DMS53 treated with DMSO at 0.1 percent for 48 hours (cell line): ENCODE measurements at regions not wholly inside any gene's neighbourhood (a gene's known extent, or its start where the extent isn't known, plus 50 kb on each side); places are given as distances from the start of the nearest gene placed in this dataset.

Experiments used
- DNase-seq: peaks from one replicate; lab custom pipeline; 2025; ENCODE audit not compliant: unreplicated experiment; lab: John Stamatoyannopoulos, UW

GRCh38 chr9:7988644-7989280 is 189.2 kb upstream of the DMAC1 start:
- DNase-seq: no peak

- no peak for DNase-seq
Observed at GRCh38 chr9:7984692-7985091, 185.1 kb upstream of the DMAC1 start.

DNA sequence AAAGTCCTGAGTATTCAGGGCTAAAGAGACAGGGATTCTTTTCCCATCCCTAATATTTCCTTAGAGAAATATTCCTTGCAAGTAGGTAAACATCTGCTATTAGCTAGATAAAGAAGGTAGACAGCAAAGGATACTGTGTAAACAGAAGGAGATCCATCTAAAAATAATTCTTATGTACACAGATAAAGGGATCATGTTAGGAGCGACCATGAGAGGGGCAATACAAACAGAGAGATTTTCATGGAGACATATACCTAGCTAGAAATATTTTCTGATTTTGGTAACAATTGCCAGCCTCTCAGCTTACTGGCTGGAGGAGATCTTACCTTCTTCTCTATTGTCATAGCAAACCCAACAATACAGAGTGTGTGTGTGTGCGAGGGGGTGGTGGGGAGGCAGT is 184.6 kb upstream of the DMAC1 start:
- peak; percentile 12 for DNase-seq

- DNase-seq: no peak
Observed at GRCh38 chr9:7983490-7983889, 183.9 kb upstream of the DMAC1 start.

GRCh38 chr9:7982907-7983306 is 183.3 kb upstream of the DMAC1 start:
- DNase-seq: no peak

DNA sequence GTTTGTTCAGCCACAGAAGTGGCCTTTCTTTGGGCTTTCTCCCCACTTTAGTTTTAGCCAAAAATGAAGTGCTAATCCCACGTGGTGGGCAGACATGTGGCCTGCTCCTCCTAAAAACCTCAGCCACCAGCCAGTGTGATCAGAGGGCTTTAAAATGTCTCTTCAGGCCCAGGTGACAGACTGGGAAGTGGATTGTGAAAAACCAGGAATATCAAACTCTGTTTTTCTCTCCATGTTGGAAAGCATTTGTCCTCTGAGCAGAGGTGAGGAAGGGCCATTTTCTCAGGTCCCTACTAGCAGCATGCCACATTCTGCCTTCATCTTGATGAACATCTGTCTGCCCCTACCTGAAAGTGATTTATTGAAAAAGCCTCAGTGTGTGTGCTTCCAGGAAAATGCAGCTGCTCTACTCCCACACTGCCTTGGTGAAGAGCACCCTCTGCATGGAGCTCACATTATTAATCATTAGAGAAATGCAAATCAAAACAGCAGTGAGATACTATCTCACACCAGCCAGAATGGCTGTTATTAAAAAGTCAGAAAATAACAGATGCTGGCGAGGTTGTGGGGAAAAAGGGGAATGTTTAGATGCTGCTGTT is 181.2 kb upstream of the DMAC1 start:
- DNase-seq: no peak

DNA sequence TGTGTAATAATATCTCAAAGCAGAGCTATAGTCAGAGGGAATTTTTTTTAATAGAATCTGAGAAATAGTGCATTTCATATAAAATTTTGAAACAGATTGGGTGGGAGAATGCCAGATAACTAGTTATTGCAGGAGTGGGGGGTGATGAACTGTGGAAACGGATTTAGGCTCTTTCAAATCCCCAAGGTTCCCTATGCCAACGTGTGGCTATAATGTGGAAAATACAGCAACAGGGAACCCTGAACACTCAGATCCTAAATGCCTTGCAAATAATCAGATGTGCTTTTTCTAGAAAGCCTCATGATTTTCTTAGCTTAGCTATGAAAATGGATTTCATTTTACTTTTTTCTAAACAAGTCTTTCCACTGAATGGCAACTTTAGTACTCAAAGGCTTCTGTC is 180.5 kb upstream of the DMAC1 start:
- DNase-seq: no peak

DNA sequence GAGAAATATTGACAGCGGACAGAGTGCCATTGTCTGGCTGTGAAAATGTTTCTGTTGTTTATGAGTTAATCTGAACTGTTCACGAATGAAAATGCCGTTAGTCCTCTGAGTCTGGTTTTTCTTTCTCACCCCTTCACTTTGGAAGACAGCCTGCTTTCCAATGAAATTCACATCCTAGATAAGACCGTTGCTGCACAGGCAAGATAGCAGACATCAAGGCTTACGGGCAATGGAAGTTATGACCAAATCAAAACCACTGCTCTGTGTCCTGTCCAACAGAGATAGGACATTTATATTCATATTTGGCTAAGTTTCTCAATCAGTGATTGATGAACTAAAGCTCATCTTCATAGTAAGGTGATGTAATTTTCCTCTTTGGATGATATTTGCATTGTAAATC is 180.0 kb upstream of the DMAC1 start:
- DNase-seq: no peak

- no peak for DNase-seq
Observed at GRCh38 chr9:7977586-7977985, 178.0 kb upstream of the DMAC1 start.

- DNase-seq: no peak
Observed at GRCh38 chr9:7976856-7977255, 177.3 kb upstream of the DMAC1 start.

DNA sequence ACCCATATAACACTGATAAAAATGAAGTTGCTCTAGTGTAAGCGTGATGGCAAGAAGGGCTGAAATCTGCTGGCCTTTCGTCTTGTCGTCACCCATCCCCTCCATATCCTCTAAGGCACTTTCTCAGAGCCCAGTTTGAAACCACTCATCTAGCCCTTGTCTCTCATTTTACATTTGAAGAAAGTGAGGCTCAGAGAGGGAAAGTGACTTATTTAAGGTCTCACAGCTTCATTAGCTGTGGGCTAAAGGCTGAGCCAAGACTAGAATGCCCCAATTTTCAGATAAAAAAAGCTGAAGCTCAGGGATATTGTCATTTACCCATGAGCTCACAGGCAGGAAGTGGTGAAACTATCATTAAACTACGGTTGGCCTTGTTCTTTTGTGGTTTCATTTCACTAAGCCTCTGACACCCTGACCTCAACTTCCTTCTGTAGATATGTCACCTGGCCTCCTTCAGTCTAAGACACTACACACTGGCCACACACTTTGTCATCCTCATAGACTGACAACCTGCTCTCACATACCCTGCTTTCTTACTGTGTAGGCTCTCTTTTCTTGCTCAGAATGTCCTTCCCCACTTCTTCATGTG is 176.7 kb upstream of the DMAC1 start:
- peak; percentile 13 for DNase-seq

DNA sequence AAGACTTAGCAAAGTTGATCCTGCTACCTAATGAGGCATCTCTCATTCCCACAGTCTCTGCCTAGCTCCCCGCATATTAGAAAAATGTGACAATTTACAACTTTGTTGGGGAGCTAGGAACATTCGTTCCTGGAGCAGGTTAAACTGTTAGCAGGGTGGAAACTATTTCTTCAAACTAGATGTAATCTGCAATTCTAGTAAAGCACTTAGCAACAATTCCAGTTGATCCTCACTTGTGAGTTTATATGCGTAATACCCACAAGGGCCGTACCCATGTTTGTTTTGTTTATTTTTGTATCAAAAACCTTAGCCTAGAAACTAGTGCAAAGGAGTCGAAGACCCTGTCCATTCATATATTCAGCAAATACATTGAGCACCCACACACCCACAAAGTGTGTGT is 175.8 kb upstream of the DMAC1 start:
- no peak for DNase-seq

GRCh38 chr9:7974335-7974960 is 174.9 kb upstream of the DMAC1 start:
- peak; percentile 76 for DNase-seq

GRCh38 chr9:7973123-7973522 is 173.5 kb upstream of the DMAC1 start:
- DNase-seq: no peak

DNA sequence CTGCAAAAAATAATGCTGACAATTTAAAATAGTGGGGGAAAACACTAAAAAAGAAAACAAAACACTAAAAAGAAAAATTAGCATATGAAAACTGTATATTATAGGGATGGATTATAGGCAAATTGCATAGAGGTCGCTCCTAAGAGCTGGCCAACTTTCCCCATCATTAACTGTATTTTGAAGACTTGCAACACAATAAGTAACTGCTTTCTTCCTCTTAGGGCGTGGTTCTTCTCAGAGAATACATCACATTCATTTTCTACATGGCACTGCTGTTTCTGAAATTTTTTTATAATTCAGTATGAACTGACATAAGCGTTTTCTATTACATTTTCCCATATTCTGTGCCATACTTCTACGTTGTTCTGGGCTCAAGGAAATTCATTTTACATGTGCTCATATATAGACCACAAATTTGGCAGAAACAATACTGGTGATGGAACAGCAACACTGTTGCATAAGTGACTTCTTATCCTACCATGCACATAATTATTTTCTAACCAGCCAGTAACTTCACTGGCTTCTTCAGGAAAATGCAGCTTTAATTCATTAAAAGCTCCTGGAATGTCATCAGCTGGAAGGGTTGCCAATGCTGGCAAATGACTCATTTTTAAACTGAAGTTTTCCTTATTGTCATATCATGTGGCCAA is 171.2 kb upstream of the DMAC1 start:
- DNase-seq: no peak

DNA sequence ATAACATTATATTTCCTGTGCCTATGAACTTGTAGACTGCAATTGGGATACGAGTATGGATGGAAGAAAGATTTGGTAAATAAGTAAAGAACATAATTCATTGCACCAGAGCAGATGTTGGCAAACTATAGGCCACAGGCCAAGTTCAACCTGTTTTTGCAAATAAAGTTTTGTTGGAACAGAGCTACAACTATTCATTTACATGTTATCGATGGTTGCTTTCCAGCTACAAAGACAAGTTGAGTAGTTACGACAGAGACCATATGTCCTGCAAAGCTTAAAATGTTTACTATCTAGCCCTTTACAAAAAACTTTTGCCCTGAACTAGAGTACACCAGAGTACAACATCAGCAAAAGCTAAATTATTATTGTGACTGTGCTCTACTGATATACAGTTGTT is 169.1 kb upstream of the DMAC1 start:
- DNase-seq: no peak

DNA sequence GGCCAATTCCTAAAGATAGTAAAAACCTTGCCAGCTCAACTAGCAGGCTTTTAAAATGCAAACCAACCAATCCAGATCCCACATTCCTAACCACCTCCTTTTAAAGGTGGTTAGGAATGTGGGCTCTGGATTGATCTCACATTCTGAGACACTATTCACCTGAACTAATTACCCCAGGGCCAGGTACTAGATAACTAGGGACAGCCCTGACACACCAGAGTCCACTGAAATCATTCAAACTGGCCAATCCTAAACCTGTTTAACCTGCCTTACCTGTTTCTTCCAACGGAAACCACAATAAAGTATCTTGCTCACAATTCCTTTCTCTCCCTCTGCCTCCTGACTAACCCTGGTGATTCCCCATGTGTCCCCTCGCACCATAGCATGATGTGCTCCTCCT is 168.3 kb upstream of the DMAC1 start:
- DNase-seq: peak; percentile 60

DNA sequence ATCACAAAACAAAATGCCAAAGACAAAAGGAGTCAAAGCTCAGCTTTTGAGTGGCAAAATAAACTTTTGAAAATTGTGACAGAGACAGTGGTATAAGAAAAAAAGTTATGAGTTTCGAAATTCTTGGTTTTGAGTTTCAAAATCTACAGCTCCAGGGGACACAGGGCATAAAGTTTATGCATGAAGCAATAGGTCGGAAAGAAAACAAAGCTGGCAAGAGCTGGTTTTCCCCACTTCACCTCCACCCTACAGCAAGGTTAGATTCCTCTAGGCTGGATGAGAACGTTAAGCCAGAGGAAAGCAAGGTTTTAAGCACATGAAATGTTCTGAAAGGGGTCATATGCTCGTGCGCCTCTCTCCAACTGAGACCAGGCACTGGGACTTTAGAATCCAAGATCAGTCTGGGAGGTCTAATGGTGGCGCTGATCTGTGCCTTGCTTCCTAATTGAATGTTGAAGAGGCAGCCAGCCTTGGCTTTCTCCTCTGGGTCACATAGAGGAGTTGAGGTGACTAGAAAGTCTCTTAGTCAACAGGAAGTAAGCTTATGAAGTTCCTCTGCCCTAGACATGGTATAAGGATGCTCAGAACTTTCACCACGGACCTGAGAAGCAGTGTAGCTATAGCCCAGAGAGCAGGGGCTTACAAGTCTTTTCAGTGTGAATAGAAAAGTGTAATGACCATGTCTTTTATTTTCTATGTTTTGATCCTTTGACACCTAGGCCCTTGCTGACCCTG is 167.7 kb upstream of the DMAC1 start:
- DNase-seq: no peak

DNA sequence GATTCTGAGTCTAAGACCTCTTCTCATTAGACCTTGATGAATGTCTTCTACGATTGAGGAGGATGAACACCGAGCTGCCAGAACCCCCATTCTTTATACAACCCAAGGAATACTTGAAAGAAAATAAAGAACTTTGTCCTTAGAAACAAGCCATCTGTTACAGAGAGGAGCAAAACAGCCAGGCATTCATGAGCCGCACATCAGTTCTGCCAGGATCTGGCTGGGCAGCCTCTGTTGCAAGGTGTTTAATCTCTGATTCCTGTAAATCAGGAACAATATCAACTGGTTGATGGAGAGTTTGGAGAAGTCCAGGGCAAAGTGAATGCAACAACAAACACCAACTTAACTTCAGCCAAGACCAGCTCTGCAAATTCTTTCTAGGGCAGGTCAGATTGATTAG is 165.5 kb upstream of the DMAC1 start:
- no peak for DNase-seq

GRCh38 chr9:7963026-7963425 is 163.4 kb upstream of the DMAC1 start:
- no peak for DNase-seq

GRCh38 chr9:7961076-7961475 is 161.5 kb upstream of the DMAC1 start:
- no peak for DNase-seq
